Kidney epithelial cell (primary cell): ENCODE measurements at regions not wholly inside any gene's neighbourhood (a gene's known extent, or its start where the extent isn't known, plus 50 kb on each side); places are given as distances from the start of the nearest gene placed in this dataset.

ENCODE experiments used
- DNase-seq: peaks from one replicate; pipeline ENCODE4 v3.0.0-alpha.2; 2010; ENCODE audit warnings: low read depth
- H3K27me3 ChIP-seq: 2 replicates; pipeline ENCODE4 v1.6.0; 2011; ENCODE audit warnings: low read length; ENCODE audit not compliant: control insufficient read depth, insufficient read depth
- H3K36me3 ChIP-seq: 2 replicates; pipeline ENCODE4 v1.5.1; 2011; ENCODE audit warnings: low read length; ENCODE audit not compliant: control insufficient read depth, insufficient read depth
- H3K4me3 ChIP-seq: 2 replicates; pipeline ENCODE4 v1.5.1; 2011; ENCODE audit warnings: low read depth, mild to moderate bottlenecking, control low read depth, low read length
- TF ChIP-seq, protein P1 (sequence below): IDR thresholded peaks from 2 replicates; pipeline ENCODE4 v1.5.1; 2011; ENCODE audit warnings: mild to moderate bottlenecking, moderate library complexity, low read length, control low read depth, inconsistent platforms; ENCODE audit not compliant: insufficient read depth, poor library complexity, severe bottlenecking

DNA sequence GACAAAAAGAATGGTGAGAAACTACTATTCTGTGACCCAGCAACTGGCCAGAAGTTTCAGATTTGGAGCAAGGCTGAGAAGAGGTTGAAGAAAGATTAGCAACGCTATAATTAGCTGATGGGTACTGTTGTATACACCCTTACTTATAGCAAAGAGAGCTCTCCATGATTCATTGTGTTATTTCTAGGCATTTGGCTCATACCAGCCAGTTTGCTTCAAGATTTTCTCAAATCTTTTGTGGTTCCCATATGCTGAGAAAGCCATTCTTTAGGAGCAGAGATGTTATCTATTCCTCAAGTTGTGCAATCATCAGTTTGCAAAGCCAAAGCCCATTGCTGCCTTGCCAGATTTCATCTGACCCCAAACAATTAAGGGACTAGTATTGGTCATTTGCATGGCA is 179.4 kb downstream of the ETS1 start:
- no peak for DNase-seq
- Histone ChIP-seq H3K36me3 (no peaks in the 10 kb centered on the region), H3K4me3 (no peak overlapping the region), H3K27me3 (no peaks in the 10 kb centered on the region)
- TF ChIP-seq, protein P1, sequence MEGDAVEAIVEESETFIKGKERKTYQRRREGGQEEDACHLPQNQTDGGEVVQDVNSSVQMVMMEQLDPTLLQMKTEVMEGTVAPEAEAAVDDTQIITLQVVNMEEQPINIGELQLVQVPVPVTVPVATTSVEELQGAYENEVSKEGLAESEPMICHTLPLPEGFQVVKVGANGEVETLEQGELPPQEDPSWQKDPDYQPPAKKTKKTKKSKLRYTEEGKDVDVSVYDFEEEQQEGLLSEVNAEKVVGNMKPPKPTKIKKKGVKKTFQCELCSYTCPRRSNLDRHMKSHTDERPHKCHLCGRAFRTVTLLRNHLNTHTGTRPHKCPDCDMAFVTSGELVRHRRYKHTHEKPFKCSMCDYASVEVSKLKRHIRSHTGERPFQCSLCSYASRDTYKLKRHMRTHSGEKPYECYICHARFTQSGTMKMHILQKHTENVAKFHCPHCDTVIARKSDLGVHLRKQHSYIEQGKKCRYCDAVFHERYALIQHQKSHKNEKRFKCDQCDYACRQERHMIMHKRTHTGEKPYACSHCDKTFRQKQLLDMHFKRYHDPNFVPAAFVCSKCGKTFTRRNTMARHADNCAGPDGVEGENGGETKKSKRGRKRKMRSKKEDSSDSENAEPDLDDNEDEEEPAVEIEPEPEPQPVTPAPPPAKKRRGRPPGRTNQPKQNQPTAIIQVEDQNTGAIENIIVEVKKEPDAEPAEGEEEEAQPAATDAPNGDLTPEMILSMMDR, result no peak

DNA sequence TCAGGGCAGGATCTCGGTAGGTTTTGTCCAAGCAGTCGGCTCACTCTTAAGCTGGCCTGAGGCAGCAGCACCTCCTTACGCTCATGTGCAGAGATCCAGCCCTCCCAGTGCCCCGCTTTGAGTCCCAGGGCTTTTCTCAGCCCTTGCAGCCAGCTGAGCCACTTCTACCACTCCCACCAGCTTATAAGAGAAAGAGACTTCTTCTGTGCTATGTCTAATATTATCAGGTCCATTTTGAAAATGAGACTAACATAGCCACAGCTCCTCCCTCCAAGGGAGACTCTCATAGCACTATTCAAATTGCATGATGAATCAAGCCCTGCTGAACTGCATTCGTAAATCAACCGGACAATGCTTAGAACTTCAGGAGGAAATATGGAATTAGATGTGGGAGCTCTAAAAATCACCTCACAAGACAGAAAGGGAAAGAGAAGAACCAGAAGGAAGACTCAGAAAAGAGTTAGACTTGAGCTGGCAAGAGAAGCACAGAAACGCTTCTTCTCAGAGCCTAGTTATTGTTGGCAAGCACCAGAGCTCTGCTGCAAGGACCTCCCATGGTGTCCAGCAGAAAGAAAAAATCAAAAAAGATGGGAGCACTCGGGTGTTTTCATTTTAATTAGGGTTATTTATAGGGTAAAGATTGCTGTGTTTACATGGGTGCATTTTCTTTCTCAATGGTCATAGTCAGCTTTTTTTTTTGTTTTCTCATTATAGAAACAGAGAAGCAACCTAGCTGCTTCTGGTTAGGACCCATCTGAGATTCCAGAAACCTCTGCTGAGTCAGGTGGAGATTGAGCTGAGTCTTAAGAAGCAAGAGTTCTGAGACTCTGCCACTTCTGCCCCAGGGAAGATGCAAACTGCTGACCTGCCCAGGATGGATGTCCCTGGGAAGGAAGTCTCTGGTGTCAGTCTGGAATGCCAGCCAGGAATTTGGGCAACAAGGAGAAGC is 181.4 kb downstream of the ETS1 start:
- DNase-seq, result no peak
- no peaks in the 10 kb centered on the region for H3K27me3 ChIP-seq
- H3K36me3 ChIP-seq, result no peaks in the 10 kb centered on the region
- TF ChIP-seq, protein P1, result no peak
- H3K4me3 ChIP-seq, result no peak overlapping the region

DNA sequence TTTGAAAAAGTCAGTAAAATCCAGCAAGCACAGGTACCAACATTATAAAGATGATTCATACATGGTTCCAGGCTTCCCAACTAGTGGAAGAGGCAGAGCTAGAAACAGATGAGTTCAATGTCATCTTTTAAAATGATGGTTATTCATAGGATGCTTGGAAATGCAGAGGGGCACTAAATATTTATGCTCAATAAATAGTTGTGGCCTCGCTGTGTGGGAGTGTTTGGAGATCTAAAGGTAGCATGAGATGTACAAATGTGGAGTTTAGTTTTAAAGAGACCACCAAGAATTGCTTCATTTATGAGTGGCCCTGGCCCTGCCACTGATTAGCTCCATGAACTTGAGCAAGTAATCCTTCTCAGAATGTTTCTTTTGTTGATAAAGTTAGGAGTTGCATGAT is 182.2 kb downstream of the ETS1 start:
- TF ChIP-seq, protein P1, result no peak
- Histone ChIP-seq H3K36me3 (no peaks in the 10 kb centered on the region), H3K27me3 (no peaks in the 10 kb centered on the region), H3K4me3 (no peak overlapping the region)
- no peak for DNase-seq

DNA sequence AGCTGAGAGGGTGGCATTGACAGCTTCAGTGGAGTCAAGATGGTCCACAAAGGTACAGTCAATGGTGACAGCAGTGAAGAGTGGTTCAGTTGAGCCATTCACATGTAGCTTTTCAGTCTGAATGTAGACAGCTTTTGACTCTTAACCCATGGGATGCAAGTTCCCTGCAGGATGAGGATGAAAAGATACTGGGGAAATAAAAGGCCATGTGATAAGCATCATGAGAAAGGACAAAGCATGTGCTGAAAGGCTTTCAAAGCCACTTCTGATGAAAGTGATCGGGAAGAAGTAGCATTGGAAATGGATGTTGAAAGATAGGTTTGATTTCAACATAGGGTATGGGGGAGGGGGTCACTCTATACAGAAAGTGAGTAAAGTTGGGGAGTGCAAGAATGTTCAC is 182.9 kb downstream of the ETS1 start:
- H3K27me3 ChIP-seq, result no peaks in the 10 kb centered on the region
- H3K36me3 ChIP-seq, result no peaks in the 10 kb centered on the region
- no peak for DNase-seq
- TF ChIP-seq, protein P1, result no peak
- no peak overlapping the region for H3K4me3 ChIP-seq

DNA sequence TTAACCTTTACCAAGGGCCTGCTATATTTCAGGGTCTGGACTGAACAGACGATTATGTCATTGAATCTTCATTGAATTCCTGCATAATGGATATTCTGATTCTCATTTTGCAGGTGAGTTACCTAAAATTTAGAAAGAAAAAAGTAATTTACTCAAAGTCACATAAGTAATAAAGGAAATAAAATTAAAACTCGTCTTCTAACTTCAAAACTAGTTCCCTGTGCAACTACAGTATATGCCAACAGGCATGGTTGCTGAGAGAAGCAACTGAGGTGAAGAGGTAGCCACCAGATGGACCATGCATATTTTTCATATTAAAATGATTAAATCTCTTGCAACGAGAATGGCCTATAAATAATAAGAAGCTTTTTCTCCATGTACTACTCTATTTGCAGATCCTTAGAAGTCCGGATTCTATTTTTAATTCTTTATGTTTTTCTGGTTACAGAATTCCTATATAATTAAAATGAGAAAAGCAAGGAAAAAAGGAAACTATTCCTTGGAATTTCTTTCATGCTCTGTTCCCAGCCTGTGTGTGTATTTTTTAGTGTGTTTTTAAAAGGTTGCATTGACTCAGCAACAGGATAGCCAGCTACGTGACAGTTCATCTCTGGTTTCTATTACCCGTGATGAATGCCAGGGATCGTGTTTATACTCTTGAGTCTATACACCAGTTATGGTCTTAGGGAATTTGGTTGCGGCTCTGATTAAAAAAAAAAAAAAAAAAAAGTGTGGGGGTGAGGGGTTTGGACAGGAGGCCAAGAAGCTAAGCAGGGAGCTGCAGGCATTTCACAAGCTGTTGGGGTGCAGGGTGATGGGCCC is 186.8 kb downstream of the ETS1 start:
- no peak overlapping the region for H3K4me3 ChIP-seq
- TF ChIP-seq, protein P1, result no peak
- H3K27me3 ChIP-seq, result no peaks in the 10 kb centered on the region
- DNase-seq, result no peak
- no peaks in the 10 kb centered on the region for H3K36me3 ChIP-seq
